ENCODE measurements at regions not wholly inside any gene's neighbourhood (a gene's known extent, or its start where the extent isn't known, plus 50 kb on each side); places are given as distances from the start of the nearest gene placed in this dataset.

- no peak for DNase-seq (ENCODE audit: low read depth)
- no peak overlapping the region for H3K4me3 ChIP-seq (ENCODE audit: low read length)
- TF ChIP-seq CTCF (conservative IDR thresholded peaks at IDR 0.05; ENCODE audit: low read depth, low read length): no peak
These were observed 177.5 kb upstream of the AFF2 start for GRCh38 chrX:148322906-148323305.

GRCh38 chrX:148333989-148334388, 166.4 kb upstream of the AFF2 start:
- no peak for DNase-seq (ENCODE audit: low read depth)
- no peak for TF ChIP-seq CTCF (conservative IDR thresholded peaks at IDR 0.05; ENCODE audit: low read depth, low read length)
- no peak overlapping the region for H3K4me3 ChIP-seq (ENCODE audit: low read length)

GRCh38 chrX:148337873-148338272, 162.5 kb upstream of the AFF2 start:
- no peak for TF ChIP-seq CTCF (conservative IDR thresholded peaks at IDR 0.05; ENCODE audit: low read depth, low read length)
- no peak for DNase-seq (ENCODE audit: low read depth)
- no peak overlapping the region for H3K4me3 ChIP-seq (ENCODE audit: low read length)

- H3K4me3 ChIP-seq (ENCODE audit: low read length): no peak overlapping the region
- no peak for TF ChIP-seq CTCF (conservative IDR thresholded peaks at IDR 0.05; ENCODE audit: low read depth, low read length)
- no peak for DNase-seq (ENCODE audit: low read depth)
These were observed 145.5 kb upstream of the AFF2 start for GRCh38 chrX:148354916-148355315.

- no peak for DNase-seq (ENCODE audit: low read depth)
- no peak for TF ChIP-seq CTCF (conservative IDR thresholded peaks at IDR 0.05; ENCODE audit: low read depth, low read length)
- H3K4me3 ChIP-seq (ENCODE audit: low read length): no peak overlapping the region
These were observed 138.8 kb upstream of the AFF2 start for GRCh38 chrX:148361641-148362040.

- H3K4me3 ChIP-seq (ENCODE audit: low read length): no peak overlapping the region
- DNase-seq (ENCODE audit: low read depth): no peak
- TF ChIP-seq CTCF (conservative IDR thresholded peaks at IDR 0.05; ENCODE audit: low read depth, low read length): no peak
These were observed 136.8 kb upstream of the AFF2 start for GRCh38 chrX:148363471-148364235.

- no peak for TF ChIP-seq CTCF (conservative IDR thresholded peaks at IDR 0.05; ENCODE audit: low read depth, low read length)
- H3K4me3 ChIP-seq (ENCODE audit: low read length): no peak overlapping the region
- DNase-seq (ENCODE audit: low read depth): no peak
These were observed 135.2 kb upstream of the AFF2 start for GRCh38 chrX:148365233-148365632.

Data from retinal pigment epithelial cell (primary cell).